ENCODE measurements at regions not wholly inside any gene's neighbourhood (a gene's known extent, or its start where the extent isn't known, plus 50 kb on each side); places are given as distances from the start of the nearest gene placed in this dataset.

GRCh38 chr2:117481608-117482007 is 332.9 kb upstream of the DDX18 start:
- H3K9me3 Mint-ChIP-seq: peaks cover 17% of the 10 kb centered on the region
- H3K4me3 Mint-ChIP-seq: no peak overlapping the region

DNA sequence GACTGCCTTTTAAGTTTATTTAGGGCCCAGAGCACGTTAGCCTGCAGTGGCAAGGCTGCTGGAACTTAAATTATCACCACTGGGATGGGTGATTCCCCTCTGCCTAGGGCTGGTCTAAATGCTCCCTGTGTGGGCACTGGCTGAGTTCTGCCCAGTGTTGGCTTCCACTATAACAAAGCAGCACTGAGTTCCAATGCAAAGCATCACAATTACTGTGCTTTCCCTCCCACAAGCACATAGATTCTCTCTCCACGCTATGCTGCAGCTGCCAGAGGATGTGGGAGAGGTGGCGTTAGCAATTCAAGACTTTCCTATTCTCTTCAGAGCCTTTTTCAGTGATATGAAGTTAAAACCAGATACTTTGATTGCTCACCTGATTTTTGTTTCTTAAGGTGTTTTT is 328.9 kb upstream of the DDX18 start:
- Mint-ChIP-seq H3K27ac (no peak overlapping the region), H3K4me1 (no peaks in the 10 kb centered on the region), H3K4me3 (no peak overlapping the region), H3K9me3 (peaks cover 7% of the 10 kb centered on the region), H3K36me3 (no peaks in the 10 kb centered on the region)
- DNase-seq (ENCODE audit: low spot score in 2 of 2) (no peak), ATAC-seq (no peak)

More at GRCh38 chr2:117481608-117482007, 332.9 kb upstream of the DDX18 start:
- DNase-seq (ENCODE audit: low spot score in 2 of 2) (no peak), ATAC-seq (no peak)
- Mint-ChIP-seq H3K36me3 (no peaks in the 10 kb centered on the region), H3K4me1 (no peaks in the 10 kb centered on the region), H3K27ac (no peak overlapping the region)

- Mint-ChIP-seq H3K36me3 (no peaks in the 10 kb centered on the region), H3K4me3 (no peak overlapping the region), H3K4me1 (no peaks in the 10 kb centered on the region), H3K27ac (no peak overlapping the region), H3K9me3 (peaks cover 10% of the 10 kb centered on the region)
- DNase-seq (ENCODE audit: low spot score in 2 of 2): no peak
- no peak for ATAC-seq
Observed at GRCh38 chr2:117486081-117486480, 328.4 kb upstream of the DDX18 start.

DNA sequence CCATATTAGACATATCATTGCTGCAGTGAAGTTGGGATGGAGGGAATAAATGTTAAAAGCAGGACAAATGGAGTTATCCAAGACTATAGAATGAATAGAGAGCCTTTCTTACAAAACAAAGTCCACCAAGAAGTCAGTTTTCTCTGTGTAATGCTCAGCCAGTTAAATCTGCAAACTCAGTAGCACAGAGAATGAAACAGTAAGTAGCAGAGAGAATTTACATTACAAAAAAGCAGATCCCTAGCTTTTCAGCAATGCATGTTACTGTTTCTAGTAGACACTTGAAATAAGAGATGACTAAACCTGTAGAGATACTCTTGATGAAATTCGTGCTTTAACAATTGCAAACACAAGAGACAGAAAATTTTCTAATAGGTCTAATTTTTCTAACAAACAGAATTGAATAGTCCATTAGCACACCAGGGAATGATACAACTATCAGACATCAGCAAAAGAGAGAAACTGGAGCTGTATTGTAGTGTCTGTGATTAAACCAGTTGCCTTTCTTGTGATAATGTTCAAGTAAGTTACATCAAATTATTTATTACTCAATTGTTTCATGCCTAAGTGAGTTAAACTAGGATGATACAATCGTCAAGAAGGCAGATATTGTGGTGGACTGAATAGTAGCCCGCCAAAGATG is 322.2 kb upstream of the DDX18 start:
- ATAC-seq: no peak
- no peak for DNase-seq (ENCODE audit: low spot score in 2 of 2)
- H3K36me3 Mint-ChIP-seq: no peaks in the 10 kb centered on the region

GRCh38 chr2:117500721-117501120 is 313.8 kb upstream of the DDX18 start:
- Mint-ChIP-seq H3K27ac (no peak overlapping the region), H3K4me1 (no peaks in the 10 kb centered on the region), H3K36me3 (no peaks in the 10 kb centered on the region), H3K9me3 (peaks cover 6% of the 10 kb centered on the region), H3K4me3 (no peak overlapping the region)
- DNase-seq (ENCODE audit: low spot score in 2 of 2) (no peak), ATAC-seq (no peak)

More for the DNA sequence above, 322.2 kb upstream of the DDX18 start:
- no peak overlapping the region for H3K4me3 Mint-ChIP-seq
- H3K9me3 Mint-ChIP-seq: peaks cover 13% of the 10 kb centered on the region
- no peak overlapping the region for H3K27ac Mint-ChIP-seq
- H3K4me1 Mint-ChIP-seq: no peaks in the 10 kb centered on the region

GRCh38 chr2:117502121-117502520 is 312.4 kb upstream of the DDX18 start:
- Mint-ChIP-seq H3K9me3 (peaks cover 6% of the 10 kb centered on the region), H3K4me1 (no peaks in the 10 kb centered on the region), H3K4me3 (no peak overlapping the region), H3K27ac (no peak overlapping the region), H3K36me3 (no peaks in the 10 kb centered on the region)
- ATAC-seq: no peak
- DNase-seq (ENCODE audit: low spot score in 2 of 2): no peak

DNA sequence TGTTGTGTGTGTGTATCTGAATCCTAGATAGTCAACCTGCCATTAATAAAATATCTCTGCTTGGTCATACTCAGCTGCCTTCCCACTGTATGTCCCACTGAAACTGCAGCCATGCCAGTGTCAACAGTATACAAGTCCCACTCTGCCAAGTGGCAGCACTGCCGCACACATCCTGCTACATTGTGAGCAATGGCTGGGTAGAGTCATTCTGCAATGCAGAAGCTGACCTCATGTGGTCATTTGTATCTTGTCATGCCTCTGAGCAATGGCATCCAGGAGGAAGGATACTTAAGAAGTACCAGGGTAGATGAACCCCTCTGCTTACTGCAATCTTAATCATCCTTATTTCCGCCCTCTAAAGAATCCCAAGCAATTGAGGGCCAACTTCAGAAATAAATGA is 302.2 kb upstream of the DDX18 start:
- Mint-ChIP-seq H3K4me3 (no peak overlapping the region), H3K27ac (no peak overlapping the region), H3K9me3 (peaks cover 3% of the 10 kb centered on the region), H3K4me1 (no peaks in the 10 kb centered on the region), H3K36me3 (no peaks in the 10 kb centered on the region)
- DNase-seq (ENCODE audit: low spot score in 2 of 2): no peak
- ATAC-seq: no peak

GRCh38 chr2:117514371-117514770 is 300.1 kb upstream of the DDX18 start:
- DNase-seq (ENCODE audit: low spot score in 2 of 2) (no peak), ATAC-seq (no peak)
- Mint-ChIP-seq H3K4me3 (no peak overlapping the region), H3K27ac (no peak overlapping the region), H3K36me3 (no peaks in the 10 kb centered on the region), H3K4me1 (no peaks in the 10 kb centered on the region), H3K9me3 (peaks cover 3% of the 10 kb centered on the region)

GRCh38 chr2:117519238-117519637 is 295.3 kb upstream of the DDX18 start:
- DNase-seq (ENCODE audit: low spot score in 2 of 2): no peak
- H3K36me3 Mint-ChIP-seq: no peaks in the 10 kb centered on the region
- H3K4me3 Mint-ChIP-seq: no peak overlapping the region
- peaks cover 3% of the 10 kb centered on the region for H3K9me3 Mint-ChIP-seq
- ATAC-seq: no peak
- no peaks in the 10 kb centered on the region for H3K4me1 Mint-ChIP-seq
- H3K27ac Mint-ChIP-seq: no peak overlapping the region

GRCh38 chr2:117519721-117520120 is 294.8 kb upstream of the DDX18 start:
- no peaks in the 10 kb centered on the region for H3K36me3 Mint-ChIP-seq
- ATAC-seq (no peak), DNase-seq (ENCODE audit: low spot score in 2 of 2) (no peak)
- H3K4me3 Mint-ChIP-seq: no peak overlapping the region
- H3K9me3 Mint-ChIP-seq: no peaks in the 10 kb centered on the region
- no peak overlapping the region for H3K27ac Mint-ChIP-seq
- no peaks in the 10 kb centered on the region for H3K4me1 Mint-ChIP-seq

GRCh38 chr2:117523267-117523666 is 291.2 kb upstream of the DDX18 start:
- Mint-ChIP-seq H3K4me1 (no peaks in the 10 kb centered on the region), H3K9me3 (peaks cover 7% of the 10 kb centered on the region), H3K27ac (no peak overlapping the region), H3K4me3 (no peak overlapping the region), H3K36me3 (no peaks in the 10 kb centered on the region)
- ATAC-seq: no peak
- no peak for DNase-seq (ENCODE audit: low spot score in 2 of 2)

- no peaks in the 10 kb centered on the region for H3K4me1 Mint-ChIP-seq
- no peak overlapping the region for H3K27ac Mint-ChIP-seq
- ATAC-seq: no peak
- H3K4me3 Mint-ChIP-seq: no peak overlapping the region
- DNase-seq (ENCODE audit: low spot score in 2 of 2): no peak
- peaks cover 7% of the 10 kb centered on the region for H3K9me3 Mint-ChIP-seq
- H3K36me3 Mint-ChIP-seq: no peaks in the 10 kb centered on the region
Observed at GRCh38 chr2:117523711-117524238, 290.7 kb upstream of the DDX18 start.

- no peak for ATAC-seq
- H3K4me3 Mint-ChIP-seq: no peak overlapping the region
- no peak for DNase-seq (ENCODE audit: low spot score in 2 of 2)
- no peaks in the 10 kb centered on the region for H3K4me1 Mint-ChIP-seq
- H3K9me3 Mint-ChIP-seq: peaks cover 10% of the 10 kb centered on the region
- H3K27ac Mint-ChIP-seq: no peak overlapping the region
- H3K36me3 Mint-ChIP-seq: no peaks in the 10 kb centered on the region
Observed at GRCh38 chr2:117536139-117536538, 278.4 kb upstream of the DDX18 start.

DNA sequence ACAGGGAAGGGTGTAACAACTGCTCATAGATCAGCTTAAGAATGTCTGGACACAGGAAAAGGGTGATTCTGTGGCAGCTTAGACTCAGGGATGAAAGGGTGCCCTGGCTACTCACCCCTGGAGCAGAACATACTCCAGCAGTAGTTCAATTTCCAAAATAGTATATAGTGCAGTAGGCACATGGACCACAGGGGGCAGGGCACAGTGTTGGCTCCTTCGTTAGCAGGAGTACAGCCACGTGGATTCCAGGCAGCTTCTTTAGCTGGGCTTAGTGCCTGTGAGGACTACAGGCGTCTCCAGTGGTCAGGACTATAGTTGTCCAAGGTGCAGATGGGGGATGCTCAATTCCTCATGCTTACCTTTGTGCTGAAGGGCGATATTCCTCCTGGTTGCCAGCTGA is 277.5 kb upstream of the DDX18 start:
- Mint-ChIP-seq H3K27ac (no peak overlapping the region), H3K36me3 (no peaks in the 10 kb centered on the region), H3K9me3 (peaks cover 10% of the 10 kb centered on the region), H3K4me1 (no peaks in the 10 kb centered on the region), H3K4me3 (no peak overlapping the region)
- no peak for DNase-seq (ENCODE audit: low spot score in 2 of 2)
- no peak for ATAC-seq

DNA sequence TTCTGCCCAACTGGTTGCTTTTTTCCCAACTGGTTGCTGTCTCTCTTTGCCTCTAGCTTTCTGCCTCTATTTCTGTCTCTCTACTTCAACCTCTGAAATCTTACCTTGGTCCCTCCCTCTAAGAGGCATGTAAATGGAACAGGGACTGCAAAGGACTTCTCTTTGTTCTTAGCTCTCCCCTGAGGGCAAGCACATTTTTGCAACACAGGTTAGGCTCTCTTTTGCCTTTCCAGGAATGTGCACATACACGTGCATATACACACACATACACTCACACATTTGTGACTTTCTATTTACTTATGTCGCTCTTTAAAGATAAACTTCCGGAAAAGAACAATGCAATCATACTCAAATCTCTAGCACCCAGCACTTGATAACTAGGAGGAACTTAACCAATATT is 262.6 kb upstream of the DDX18 start:
- DNase-seq (ENCODE audit: low spot score in 2 of 2) (no peak), ATAC-seq (no peak)
- Mint-ChIP-seq H3K27ac (no peak overlapping the region), H3K4me3 (no peak overlapping the region), H3K4me1 (no peaks in the 10 kb centered on the region), H3K9me3 (peaks cover 3% of the 10 kb centered on the region), H3K36me3 (no peaks in the 10 kb centered on the region)

- Mint-ChIP-seq H3K4me3 (no peak overlapping the region), H3K27ac (no peak overlapping the region), H3K4me1 (no peaks in the 10 kb centered on the region), H3K9me3 (peaks cover 8% of the 10 kb centered on the region), H3K36me3 (no peaks in the 10 kb centered on the region)
- ATAC-seq (no peak), DNase-seq (ENCODE audit: low spot score in 2 of 2) (no peak)
Observed at GRCh38 chr2:117553448-117553847, 261.0 kb upstream of the DDX18 start.

- H3K9me3 Mint-ChIP-seq: peaks cover 5% of the 10 kb centered on the region
- DNase-seq (ENCODE audit: low spot score in 2 of 2): no peak
- H3K4me1 Mint-ChIP-seq: no peaks in the 10 kb centered on the region
- no peaks in the 10 kb centered on the region for H3K36me3 Mint-ChIP-seq
- H3K27ac Mint-ChIP-seq: no peak overlapping the region
- no peak overlapping the region for H3K4me3 Mint-ChIP-seq
- ATAC-seq: no peak
Observed at GRCh38 chr2:117555965-117556364, 258.5 kb upstream of the DDX18 start.
